K562 (cell line): ENCODE measurements at regions not wholly inside any gene's neighbourhood (a gene's known extent, or its start where the extent isn't known, plus 50 kb on each side); places are given as distances from the start of the nearest gene placed in this dataset.

Experiments used
- ATAC-seq: fragments of 200-7000 bp; cut with Tn5 transposase; 3 replicates; pipeline ENCODE4 v1.9.1; 2020; ENCODE audit warnings: moderate library complexity
- BruUV-seq: library from RNA; stranded (reverse); fragments of 400-500 nt; replicated peaks from 2 replicates; lab custom pipeline; 2021; lab: Mats Ljungman, UMichigan
- CTCF ChIA-PET: fragments of 300-600 bp; formaldehyde crosslinking; extraction: SDS; loops from one replicate; lab custom pipeline; 2021; ENCODE audit warnings: low intra/inter-chr PET ratio; lab: Yijun Ruan, JAX
- POLR2A ChIA-PET: fragments of 300-600, 350-650 bp; sonication (Branson Sonifier 250); formaldehyde crosslinking; extraction: SDS; loops from one replicate; lab custom pipeline; 2021; ENCODE audit warnings: antibody characterized with exemption, inconsistent platforms; lab: Yijun Ruan, JAX
- DNase-seq, 4 experiments: peaks; one replicate each; pipeline versions ENCODE4 v3.0.0 to v3.0.0-alpha.2; 2011 to 2018; ENCODE audit warnings: low spot score in 3 of 4, mixed read lengths in 3 of 4; ENCODE audit errors: extremely low read depth in 1 of 4
- FAIRE-seq: peaks from 2 replicates; lab custom pipeline; 2011; peaks lifted over from hg19 to GRCh38; lab: Jason Lieb, UNC
- H2AFZ ChIP-seq: 2 replicates; pipeline ENCODE4 v1.6.0; 2011; ENCODE audit warnings: low read depth, low read length, control low read depth, inconsistent platforms
- H3K27ac ChIP-seq: fragments of 200-600 bp; 3 replicates; pipeline ENCODE4 v1.8.0; 2011; ENCODE audit warnings: low read depth, mild to moderate bottlenecking, control low read depth, inconsistent platforms, low read length, moderate library complexity, mixed read lengths; ENCODE audit errors: extremely low read depth
- H3K27me3 ChIP-seq, 2 experiments: fragments of 300-600 bp in 1 of 2; 2 replicates in 1 of 2; 3 replicates in 1 of 2; pipeline versions ENCODE4 v1.6.0 to v1.8.0; 2011; ENCODE audit warnings: inconsistent platforms in 2 of 2, low read length in 2 of 2, mild to moderate bottlenecking in 1 of 2, mixed read lengths in 1 of 2, moderate library complexity in 1 of 2; ENCODE audit not compliant: control insufficient read depth in 2 of 2, insufficient read depth in 2 of 2
- H3K36me3 ChIP-seq: fragments of 300-600 bp; 3 replicates; pipeline ENCODE4 v1.8.0; 2011; ENCODE audit warnings: mild to moderate bottlenecking, low read length, inconsistent platforms; ENCODE audit not compliant: control insufficient read depth, insufficient read depth
- H3K4me1 ChIP-seq, 2 experiments: fragments of 200-600 bp in 1 of 2; replicated peaks in 1 of 2; 2 replicates in 1 of 2; 3 replicates in 1 of 2; pipeline versions ENCODE4 v1.5.1 to v1.8.0; 2011; ENCODE audit warnings: inconsistent platforms in 2 of 2, low read length in 2 of 2, mild to moderate bottlenecking in 1 of 2, mixed read lengths in 1 of 2, moderate library complexity in 1 of 2; ENCODE audit not compliant: control insufficient read depth in 2 of 2, insufficient read depth in 2 of 2
- H3K4me2 ChIP-seq: 2 replicates; pipeline ENCODE4 v1.6.1; 2011; ENCODE audit warnings: low read length, control low read depth, inconsistent platforms, mixed read lengths; ENCODE audit not compliant: insufficient read depth
- H3K4me3 ChIP-seq: fragments of 200-600 bp; sonication (generic), shearing (Covaris generic); 2 replicates; pipeline ENCODE4 v1.5.1; 2016; ENCODE audit warnings: control low read depth, inconsistent platforms
- H3K79me2 ChIP-seq: fragments of 200-600 bp; 3 replicates; pipeline ENCODE4 v1.8.0; 2011; ENCODE audit warnings: low read length, inconsistent platforms; ENCODE audit not compliant: control insufficient read depth, insufficient read depth
- H3K9ac ChIP-seq, 2 experiments: 2 replicates each; pipeline versions ENCODE4 v1.6.0 to v1.6.1; 2011; ENCODE audit warnings: low read depth in 2 of 2, low read length in 2 of 2, control low read depth in 1 of 2, inconsistent platforms in 1 of 2, mild to moderate bottlenecking in 1 of 2, mixed read lengths in 1 of 2; ENCODE audit not compliant: insufficient read depth in 1 of 2
- H3K9me1 ChIP-seq: one replicate; pipeline ENCODE4 v1.6.0; 2011; ENCODE audit warnings: inconsistent platforms, mild to moderate bottlenecking, low read length, moderate library complexity; ENCODE audit not compliant: control insufficient read depth, insufficient read depth
- H3K9me3 ChIP-seq: replicated peaks from 2 replicates; pipeline ENCODE4 v1.5.1; 2011; ENCODE audit warnings: low read depth, low read length, inconsistent platforms; ENCODE audit not compliant: control insufficient read depth, insufficient read depth
- H4K20me1 ChIP-seq: replicated peaks from 2 replicates; pipeline ENCODE4 v1.6.1; 2011; ENCODE audit warnings: low read length, inconsistent platforms, mixed read lengths; ENCODE audit not compliant: control insufficient read depth, insufficient read depth
- CBFA2T3 ChIP-seq: fragments of 450-650 bp; IDR thresholded peaks from 2 replicates; pipeline ENCODE4 v1.6.1; 2017
- CREB5 ChIP-seq: fragments of 250-450 bp; sonication (Bioruptor Pico); IDR thresholded peaks from 2 replicates; pipeline ENCODE4 v1.5.0; 2020; ENCODE audit warnings: mild to moderate bottlenecking
- TAF9B ChIP-seq: fragments of 450-650 bp; IDR thresholded peaks from 2 replicates; pipeline ENCODE4 v1.6.1; 2018; ENCODE audit warnings: mild to moderate bottlenecking; ENCODE audit not compliant: partially characterized antibody
- WGBS: fragments of 100-300 bp; shearing (Covaris generic); methylation state at CpG from one replicate; pipeline ENCODE4 v1.1.6; 2016; ENCODE audit warnings: low coverage, mixed read lengths; ENCODE audit not compliant: insufficient coverage; ENCODE audit errors: missing lambda C conversion rate; 5-methylcytosine and 5-hydroxymethylcytosine counted together
- in situ Hi-C: fragments of 300-500 bp; cut with MboI; formaldehyde crosslinking; loops from 4 replicates; pipeline ENCODE4 v1.15.0; 2018; ENCODE audit warnings: inconsistent platforms, mixed read lengths
- intact Hi-C: fragments of 100-400 bp; cut with micrococcal nuclease; formaldehyde crosslinking; loops from 2 replicates; pipeline ENCODE4 v1.14.2; 2022

- H3K4me3 ChIP-seq: no peak overlapping the region
- intact Hi-C loops: no loop called here
- no peaks in the 10 kb centered on the region for H3K79me2 ChIP-seq
- H3K27ac ChIP-seq: no peak overlapping the region
- H3K4me1 ChIP-seq: peaks cover 0 to 8% of the 10 kb centered on the region in 2 experiments; a peak in 2 of 5 replicates
- peaks cover 5% of the 10 kb centered on the region for H4K20me1 ChIP-seq
- no peak for DNase-seq
- H3K9me1 ChIP-seq: no peaks in the 10 kb centered on the region
- H3K9ac ChIP-seq: no peak overlapping the region
- peaks cover 51 to 69% of the 10 kb centered on the region in 2 experiments for H3K27me3 ChIP-seq
- no peaks in the 10 kb centered on the region for H3K9me3 ChIP-seq
- CTCF ChIA-PET: no interaction called here
- POLR2A ChIA-PET: no interaction called here
- no peaks in the 10 kb centered on the region for H3K36me3 ChIP-seq
- ATAC-seq: peak; percentile 42; the same call in 2 of the 3 replicates
- TF ChIP-seq CREB5 (CRISPR knock-in tag) (no peak), TAF9B (no peak), CBFA2T3 (0 out of 2 replicates have a peak, but pooled peaks have one; percentile 8)
- WGBS: 8% methylated on average over 12 of the region's 12 CpGs
- in situ Hi-C loops: no loop called here
- no peak overlapping the region for H3K4me2 ChIP-seq
- FAIRE-seq: no peak
- no peak overlapping the region for H2AFZ ChIP-seq
- no TSS peak for BruUV-seq
Observed at GRCh38 chr7:142248-142941, 50.0 kb upstream of the FAM20C start.
